ENCODE measurements at regions not wholly inside any gene's neighbourhood (a gene's known extent, or its start where the extent isn't known, plus 50 kb on each side); places are given as distances from the start of the nearest gene placed in this dataset.

DNA sequence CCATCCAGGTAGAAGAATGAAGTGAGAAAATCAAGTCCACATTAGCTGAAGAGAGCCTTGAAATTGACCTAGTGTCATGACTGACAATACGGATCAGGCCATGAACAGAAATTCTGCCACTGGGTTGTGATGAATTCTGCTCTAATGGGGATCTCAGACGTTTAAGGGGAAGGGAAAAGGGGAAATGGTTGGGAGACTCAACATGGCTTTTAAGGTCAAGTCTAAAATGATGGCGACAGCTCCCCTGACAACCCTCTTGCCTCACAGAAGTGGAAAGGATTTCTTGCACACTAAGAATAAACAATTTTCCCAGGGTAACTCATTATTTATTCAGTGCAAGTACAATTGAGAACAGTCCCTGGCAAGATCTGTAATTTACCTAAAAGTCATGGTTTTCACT, 302.5 kb upstream of the ACVR2A start:
- in situ Hi-C loops (cut with HindIII; ENCODE audit: low pct_ligation_motif_present, low pct_unique_long_range_greater_than_20kb, low sequenced_read_pairs) = no loop called here
- no peak for DNase-seq

DNA sequence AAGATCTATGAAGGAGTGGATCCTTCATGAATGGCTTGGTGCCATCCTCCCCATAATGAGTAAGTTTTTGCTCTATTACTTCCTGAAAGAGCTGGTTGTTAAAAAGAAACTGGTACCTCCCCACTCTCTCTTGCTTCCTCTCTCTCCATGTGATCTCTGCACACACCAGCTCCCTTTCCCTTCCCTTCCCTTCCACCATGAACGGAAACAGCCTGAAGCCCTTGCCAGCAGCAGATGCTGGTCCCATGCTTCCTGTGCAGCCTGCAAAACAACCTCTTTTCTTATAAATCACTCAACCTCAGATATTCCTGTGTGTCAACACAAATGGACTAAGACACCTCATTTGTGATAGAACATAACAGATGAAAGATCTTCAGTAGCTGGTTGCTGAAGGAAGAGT, 303.5 kb upstream of the ACVR2A start:
- in situ Hi-C loops (cut with HindIII; ENCODE audit: low pct_ligation_motif_present, low pct_unique_long_range_greater_than_20kb, low sequenced_read_pairs) = no loop called here
- DNase-seq = no peak

DNA sequence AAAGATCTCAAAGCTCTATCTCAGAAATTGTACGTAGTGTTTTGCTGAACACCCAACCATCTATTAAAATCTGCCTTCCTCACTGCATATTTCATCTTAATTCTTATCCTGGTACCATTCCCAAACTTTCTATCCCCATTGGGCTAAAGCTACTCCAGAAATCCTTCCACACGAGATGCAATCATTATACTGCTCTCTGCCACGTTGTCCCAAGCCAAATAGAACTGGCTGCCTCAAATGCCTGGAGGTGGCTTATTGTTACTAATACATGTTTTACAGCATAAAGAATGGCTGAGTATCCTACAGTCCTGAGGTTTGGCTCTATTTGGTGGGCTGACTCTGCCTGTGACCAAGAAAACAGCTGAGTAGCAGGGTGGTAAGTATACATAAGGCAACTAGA, 306.0 kb upstream of the ACVR2A start:
- no peak for DNase-seq
- in situ Hi-C loops (cut with HindIII; ENCODE audit: low pct_ligation_motif_present, low pct_unique_long_range_greater_than_20kb, low sequenced_read_pairs) = no loop called here

DNA sequence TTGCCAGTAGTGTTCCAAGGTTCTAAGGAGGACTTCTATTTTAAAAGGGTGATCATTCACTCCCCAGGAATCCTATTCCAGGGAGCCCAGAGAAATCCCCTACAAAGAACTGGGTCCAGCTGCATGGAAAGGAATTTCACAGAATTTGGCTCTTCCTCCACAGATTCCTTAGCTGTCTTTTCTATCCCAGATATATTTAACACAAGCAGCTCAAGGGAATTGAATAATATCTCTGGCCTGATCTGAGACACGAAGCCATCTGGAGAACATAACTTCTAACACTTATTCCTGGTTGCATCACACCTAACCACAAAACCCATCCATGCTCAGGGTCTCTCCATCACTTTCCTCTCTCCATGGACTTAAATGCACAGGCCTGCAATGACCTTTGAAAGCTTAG, 306.7 kb upstream of the ACVR2A start:
- in situ Hi-C loops (cut with HindIII; ENCODE audit: low pct_ligation_motif_present, low pct_unique_long_range_greater_than_20kb, low sequenced_read_pairs) = no loop called here
- no peak for DNase-seq

DNA sequence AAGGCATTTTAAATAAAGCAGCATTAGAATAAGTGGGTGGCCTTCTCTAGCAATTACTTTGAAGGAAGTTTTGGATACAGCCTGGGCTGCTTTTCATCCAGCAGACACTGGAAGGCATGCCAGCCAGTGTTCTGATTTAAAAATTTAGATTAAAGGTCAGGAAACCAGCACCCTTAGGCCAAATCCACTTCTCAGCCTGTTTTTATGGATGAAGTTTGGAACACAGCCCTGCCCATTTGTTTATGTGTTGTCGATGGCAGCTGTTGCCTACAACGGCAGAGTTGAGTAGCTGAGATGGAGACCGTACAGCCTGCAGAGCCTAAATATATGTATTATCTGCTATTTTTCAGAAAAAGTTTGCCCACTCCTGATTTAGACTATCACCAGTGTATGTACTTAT, 313.6 kb upstream of the ACVR2A start:
- in situ Hi-C loops (cut with HindIII; ENCODE audit: low pct_ligation_motif_present, low pct_unique_long_range_greater_than_20kb, low sequenced_read_pairs) = no loop called here
- DNase-seq = no peak

DNA sequence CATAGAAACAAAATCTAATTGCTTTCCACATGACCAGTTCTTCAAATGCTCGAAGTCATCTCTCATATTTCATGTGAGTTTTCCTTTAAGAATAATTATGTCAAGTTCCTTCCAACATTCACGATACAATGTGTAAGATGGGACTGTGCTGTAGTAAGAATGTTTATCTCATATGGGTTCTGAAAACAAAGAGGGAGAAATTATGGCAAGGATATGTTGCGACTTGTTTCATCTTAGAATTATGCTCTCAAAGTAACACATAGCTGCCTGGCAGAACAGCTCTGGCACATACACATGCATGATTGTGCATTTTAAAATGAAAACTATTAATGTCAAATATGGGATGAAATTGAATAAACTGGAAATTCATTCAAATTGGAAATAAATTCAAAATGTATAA, 314.8 kb upstream of the ACVR2A start:
- no peak for DNase-seq
- in situ Hi-C loops (cut with HindIII; ENCODE audit: low pct_ligation_motif_present, low pct_unique_long_range_greater_than_20kb, low sequenced_read_pairs) = no loop called here

DNA sequence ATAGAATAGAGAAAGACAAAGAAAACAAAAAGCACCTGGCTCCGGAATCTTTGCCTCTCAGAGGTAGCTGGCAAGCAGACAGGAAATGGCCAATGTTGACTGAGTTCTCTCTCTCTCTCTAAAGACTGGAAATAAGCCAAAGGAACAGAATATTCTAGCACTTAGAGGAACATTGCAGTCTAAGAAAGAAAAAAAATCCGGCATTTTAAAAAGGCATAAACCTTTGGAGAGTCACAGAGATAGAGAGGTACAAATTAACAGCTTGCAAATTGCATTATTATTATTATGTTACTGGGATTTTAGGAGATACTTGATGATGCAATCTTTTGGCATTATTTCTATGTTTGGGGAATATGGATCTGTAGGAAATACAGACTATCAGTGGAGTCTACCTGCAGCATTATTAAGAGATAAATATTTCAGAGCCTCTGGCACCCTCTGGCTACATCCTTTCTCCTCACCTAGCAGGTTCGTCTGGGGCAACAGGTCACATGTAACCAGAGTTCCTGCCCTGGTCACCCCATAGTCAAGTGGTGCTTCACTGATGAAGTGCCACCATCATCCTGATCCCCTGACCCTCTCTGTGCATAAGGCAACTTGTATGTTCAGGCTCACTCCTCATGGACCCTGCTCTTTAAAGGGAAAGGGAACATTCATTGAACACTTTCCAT, 318.9 kb upstream of the ACVR2A start:
- in situ Hi-C loops (cut with HindIII; ENCODE audit: low pct_ligation_motif_present, low pct_unique_long_range_greater_than_20kb, low sequenced_read_pairs) = no loop called here
- no peak for DNase-seq

DNA sequence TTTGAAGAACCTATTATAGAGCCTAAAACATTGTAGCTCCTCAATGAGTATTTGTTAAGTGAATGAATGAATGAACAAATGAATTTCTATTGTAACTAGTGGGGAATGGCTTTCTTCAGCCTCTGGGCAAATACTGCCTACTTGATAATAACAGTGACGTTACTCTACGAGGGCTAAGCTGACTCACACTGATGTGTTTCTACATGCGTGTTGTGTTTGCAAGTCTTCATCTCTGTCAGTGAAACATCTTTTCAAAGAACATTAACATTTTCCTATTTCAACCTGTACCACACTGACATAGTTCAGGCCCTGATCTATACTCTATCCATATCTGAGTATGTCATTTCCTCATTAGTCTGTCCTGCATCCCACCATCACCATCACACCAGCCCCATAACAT, 319.9 kb upstream of the ACVR2A start:
- in situ Hi-C loops (cut with HindIII; ENCODE audit: low pct_ligation_motif_present, low pct_unique_long_range_greater_than_20kb, low sequenced_read_pairs) = no loop called here
- DNase-seq = no peak

DNA sequence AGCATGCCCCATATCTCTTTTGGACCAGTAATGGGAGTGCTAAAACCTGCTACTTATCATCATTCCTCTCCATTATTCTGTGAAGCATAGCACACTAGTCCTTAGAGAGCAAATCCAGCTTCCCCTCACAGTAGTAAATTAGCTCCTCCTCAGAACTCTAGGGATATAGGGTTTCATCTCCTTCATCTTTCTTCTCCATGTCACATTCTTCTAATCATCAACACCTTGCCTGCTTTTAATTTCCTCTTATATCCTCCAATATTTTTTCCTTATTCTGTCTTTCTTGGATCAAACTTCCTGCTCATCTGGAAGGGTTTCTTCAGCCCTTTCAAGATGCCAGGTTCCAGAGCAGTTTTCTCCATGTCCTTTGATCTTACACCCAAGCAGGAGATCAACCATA, 321.4 kb upstream of the ACVR2A start:
- DNase-seq = no peak
- in situ Hi-C loops (cut with HindIII; ENCODE audit: low pct_ligation_motif_present, low pct_unique_long_range_greater_than_20kb, low sequenced_read_pairs) = no loop called here

DNA sequence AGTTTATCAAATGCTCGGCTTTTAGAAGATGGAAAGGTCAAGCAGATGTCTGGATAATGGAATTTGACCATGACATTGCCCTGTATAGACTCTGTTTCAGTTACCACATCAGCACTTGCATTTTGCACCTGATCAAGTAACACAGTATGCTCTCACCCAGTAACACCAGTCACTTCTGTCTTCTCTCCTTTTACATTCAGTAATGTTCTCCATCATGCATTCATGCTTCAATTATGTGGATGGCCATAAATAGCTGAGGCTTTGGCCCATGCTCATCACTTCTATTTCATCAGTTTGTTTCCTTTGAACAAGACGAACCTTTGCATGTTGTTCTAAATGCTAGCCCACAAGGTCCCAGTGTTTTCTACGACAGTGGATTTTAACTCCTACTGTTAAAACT, 322.9 kb upstream of the ACVR2A start:
- in situ Hi-C loops (cut with HindIII; ENCODE audit: low pct_ligation_motif_present, low pct_unique_long_range_greater_than_20kb, low sequenced_read_pairs) = no loop called here

DNA sequence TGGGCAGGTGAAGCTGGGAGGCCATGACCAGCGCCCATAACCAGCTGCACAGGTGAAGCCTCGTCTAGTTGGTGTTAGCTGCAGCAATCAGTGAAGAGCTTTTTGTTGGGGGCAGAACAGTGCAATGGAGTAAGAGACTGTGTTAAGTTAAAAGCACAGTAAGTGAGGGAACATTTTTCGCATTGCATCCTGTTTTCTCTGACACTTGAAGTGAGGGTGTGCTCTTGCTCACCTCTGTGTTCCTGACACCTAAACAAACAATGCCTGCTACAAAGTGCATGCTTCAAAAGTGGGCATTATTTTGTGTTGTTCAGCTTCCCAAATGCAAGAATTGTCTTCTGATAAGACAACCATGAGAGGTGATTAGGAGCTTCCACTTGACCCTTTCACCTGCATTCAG, 324.0 kb upstream of the ACVR2A start:
- DNase-seq = no peak
- in situ Hi-C loops (cut with HindIII; ENCODE audit: low pct_ligation_motif_present, low pct_unique_long_range_greater_than_20kb, low sequenced_read_pairs) = no loop called here

More for the DNA sequence above, 322.9 kb upstream of the ACVR2A start:
- no peak for DNase-seq

DNA sequence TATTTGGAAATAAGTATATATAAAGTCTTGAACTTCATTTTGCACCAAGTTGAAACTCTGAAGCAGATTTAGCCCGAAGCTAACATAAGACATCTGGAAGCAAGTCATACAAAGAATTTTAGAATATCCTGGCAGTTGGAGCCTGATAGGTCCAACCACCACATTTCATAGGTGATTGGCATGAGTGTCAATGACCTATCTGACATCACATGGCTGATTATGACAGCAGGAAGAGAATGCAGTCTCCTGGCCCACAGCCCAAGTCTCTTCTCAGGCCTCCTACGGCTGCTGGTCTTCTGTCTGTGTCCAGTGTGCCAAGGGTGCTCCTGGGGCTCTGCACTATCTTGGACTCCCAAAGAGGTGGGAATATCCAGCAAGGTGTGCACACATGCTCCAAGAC, 325.7 kb upstream of the ACVR2A start:
- no peak for DNase-seq
- in situ Hi-C loops (cut with HindIII; ENCODE audit: low pct_ligation_motif_present, low pct_unique_long_range_greater_than_20kb, low sequenced_read_pairs) = no loop called here

DNA sequence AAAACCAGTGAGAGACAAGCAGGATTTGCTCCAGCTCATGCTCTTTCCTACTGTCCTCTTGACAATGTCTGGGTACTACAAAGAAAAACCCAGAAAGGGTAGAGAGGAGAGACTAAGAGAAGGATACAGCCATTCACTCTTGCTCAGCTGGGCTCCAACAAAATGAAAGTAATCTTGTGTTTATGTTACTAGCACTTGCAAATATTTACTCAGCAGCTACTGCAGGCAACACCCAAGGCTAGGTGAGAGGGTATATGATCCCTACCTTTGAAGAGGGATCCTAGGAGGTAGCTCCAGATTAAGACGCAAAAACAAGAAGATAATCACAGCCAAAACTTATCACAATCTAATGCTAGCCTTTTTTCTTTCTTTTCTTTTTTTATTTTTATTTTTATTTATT, 329.6 kb upstream of the ACVR2A start:
- DNase-seq = no peak
- in situ Hi-C loops (cut with HindIII; ENCODE audit: low pct_ligation_motif_present, low pct_unique_long_range_greater_than_20kb, low sequenced_read_pairs) = no loop called here

DNA sequence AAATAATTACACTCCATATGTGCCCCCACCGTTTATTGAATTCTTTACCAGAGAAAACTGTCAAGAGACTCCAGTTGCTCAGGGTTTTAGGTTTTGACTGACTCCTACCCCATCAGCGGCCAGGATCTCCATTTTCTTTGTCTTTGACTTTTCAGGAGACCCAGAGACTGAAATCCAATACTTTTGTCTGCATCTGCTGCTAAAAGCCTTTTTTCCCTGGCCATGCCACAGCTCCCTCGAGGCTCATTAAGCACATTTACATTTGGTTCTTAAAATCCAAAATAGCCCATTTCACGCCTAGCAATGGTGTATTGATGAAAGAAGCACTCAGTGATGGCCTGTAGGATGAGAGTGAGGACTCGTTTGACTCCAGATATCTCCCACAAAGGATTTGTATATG, 332.6 kb upstream of the ACVR2A start:
- in situ Hi-C loops (cut with HindIII; ENCODE audit: low pct_ligation_motif_present, low pct_unique_long_range_greater_than_20kb, low sequenced_read_pairs) = no loop called here
- no peak for DNase-seq

DNA sequence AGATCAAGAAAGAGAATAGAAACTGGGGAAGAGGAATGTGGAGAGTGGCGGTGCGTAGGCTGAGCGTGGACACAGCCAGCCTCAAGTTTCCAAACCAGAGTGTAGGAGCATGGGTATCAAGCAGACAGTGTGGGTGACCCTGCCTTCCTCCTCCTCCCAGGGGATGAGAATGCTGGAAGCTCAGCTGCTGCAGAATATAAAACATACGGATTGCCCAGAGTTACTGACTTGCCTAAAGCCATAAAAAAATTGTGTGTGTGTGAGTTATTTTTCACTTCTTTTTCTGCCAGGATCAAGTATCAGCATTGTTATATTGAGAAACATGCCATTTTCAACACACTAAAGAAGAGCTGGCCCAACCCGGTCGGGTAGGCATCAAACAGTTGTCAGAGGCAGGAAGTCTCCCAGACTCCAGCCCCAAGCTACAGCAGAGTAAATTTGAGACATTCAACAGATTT, 333.3 kb upstream of the ACVR2A start:
- DNase-seq = no peak
- in situ Hi-C loops (cut with HindIII; ENCODE audit: low pct_ligation_motif_present, low pct_unique_long_range_greater_than_20kb, low sequenced_read_pairs) = no loop called here

DNA sequence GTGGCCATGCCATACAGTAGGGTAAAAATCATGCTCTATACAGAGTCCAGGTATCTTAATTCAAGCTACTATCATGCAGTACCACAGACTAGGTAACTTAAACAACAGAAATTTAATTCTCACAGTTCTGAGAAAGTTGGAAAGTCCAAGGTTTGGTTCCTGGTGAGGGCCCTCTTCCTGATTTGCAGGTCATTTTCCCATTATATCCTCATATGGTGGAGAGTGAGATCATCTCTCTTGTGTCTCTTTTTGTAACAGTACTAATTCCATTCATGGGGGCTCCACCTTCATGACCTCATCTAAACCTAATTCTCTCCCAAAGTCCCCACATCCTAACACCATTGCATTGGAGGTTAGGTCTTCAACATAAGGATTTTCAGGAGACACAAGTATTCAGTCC, 335.0 kb upstream of the ACVR2A start:
- in situ Hi-C loops (cut with HindIII; ENCODE audit: low pct_ligation_motif_present, low pct_unique_long_range_greater_than_20kb, low sequenced_read_pairs) = no loop called here
- no peak for DNase-seq

DNA sequence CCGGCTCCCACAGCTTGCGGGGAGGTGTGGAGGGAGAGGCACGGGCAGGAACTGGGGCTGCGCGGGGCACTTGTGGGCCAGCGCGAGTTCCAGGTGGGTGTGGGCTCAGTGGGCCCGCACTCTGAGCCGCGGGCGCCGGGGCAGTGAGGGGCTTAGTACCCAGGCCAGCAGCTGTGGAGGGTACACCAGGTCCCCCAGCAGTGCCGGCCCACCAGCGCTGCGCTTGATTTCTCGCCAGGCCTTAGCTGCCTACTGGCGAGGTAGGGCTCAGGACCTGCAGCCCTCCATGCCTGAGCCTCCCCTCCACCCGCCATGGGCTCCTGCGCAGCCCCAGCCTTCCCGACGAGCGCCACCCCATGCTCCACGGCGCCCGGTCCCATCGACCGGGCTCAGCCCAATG, 337.9 kb upstream of the ACVR2A start:
- in situ Hi-C loops (cut with HindIII; ENCODE audit: low pct_ligation_motif_present, low pct_unique_long_range_greater_than_20kb, low sequenced_read_pairs) = no loop called here
- DNase-seq = no peak

DNA sequence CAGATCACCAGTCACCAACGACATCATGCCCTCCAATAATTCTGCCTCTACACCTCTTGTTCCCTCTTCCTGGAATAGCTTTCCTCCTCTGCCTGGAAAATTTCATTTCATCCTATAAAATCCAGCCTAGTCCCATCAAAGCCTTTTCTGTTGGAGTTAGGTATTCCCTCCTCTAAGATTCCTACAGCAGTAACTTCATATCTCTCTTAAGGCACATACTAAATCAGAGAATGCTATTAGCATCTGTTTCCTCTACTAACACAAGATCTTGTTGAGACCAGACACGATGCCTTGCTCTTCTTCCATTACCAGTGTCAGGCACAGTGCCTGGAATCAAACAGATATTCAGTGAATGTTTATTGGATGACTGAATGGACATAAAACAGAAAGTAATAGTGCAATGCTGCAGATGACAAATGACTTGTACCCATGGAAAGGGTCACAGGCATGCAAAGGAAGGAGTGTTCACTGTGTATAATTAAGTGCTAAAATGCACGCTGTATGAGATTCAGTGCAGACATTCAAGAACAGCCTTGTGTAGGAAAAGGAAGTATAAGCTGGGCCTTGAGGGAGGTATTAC, 342.0 kb upstream of the ACVR2A start:
- DNase-seq = no peak
- in situ Hi-C loops (cut with HindIII; ENCODE audit: low pct_ligation_motif_present, low pct_unique_long_range_greater_than_20kb, low sequenced_read_pairs) = no loop called here

DNA sequence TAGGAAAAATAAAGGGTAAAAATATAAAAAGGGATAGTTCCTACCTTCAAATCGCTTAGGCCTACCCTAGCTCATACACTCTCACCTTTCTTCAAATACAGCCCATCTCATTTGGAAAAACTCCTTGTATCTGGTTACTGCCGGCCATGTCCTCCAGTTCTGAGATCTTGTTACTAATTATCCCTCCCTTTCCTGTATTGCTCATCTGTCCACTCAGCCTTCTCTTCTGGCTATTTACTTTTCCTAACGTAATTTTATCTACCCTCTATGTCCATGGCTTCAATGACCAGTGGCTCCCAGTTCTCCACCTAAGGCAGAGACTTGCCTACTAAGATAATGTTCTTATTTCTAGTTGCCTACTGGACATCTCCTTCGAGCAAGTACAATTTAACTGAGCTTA, 342.9 kb upstream of the ACVR2A start:
- in situ Hi-C loops (cut with HindIII; ENCODE audit: low pct_ligation_motif_present, low pct_unique_long_range_greater_than_20kb, low sequenced_read_pairs) = no loop called here
- no peak for DNase-seq

DNA sequence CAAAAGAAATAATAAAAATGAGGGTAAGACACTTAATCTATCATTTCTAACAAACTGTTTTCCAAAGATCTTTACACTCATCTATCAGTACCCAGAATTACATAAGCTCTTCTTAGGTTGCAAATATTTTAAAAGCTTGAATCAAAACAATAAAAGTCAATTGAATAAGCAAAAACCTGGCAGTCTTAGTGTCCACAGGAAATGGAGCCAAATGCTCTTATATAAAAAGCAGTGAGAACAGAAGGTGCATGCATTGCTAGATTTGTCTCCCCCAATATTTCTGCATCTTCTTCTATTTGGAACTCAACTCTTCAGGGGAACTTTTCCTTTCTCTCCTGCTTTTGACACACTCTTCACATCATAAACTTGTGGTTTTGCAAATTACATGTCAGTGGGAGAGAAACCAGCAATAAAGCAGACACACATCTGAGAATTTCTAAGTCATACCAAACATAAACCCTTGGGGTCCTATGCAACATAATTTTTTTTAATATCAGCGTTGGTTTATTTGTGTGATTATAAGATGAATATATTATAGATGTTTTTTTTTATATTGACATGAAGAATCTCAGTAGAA, 343.9 kb upstream of the ACVR2A start:
- no peak for DNase-seq
- in situ Hi-C loops (cut with HindIII; ENCODE audit: low pct_ligation_motif_present, low pct_unique_long_range_greater_than_20kb, low sequenced_read_pairs) = no loop called here
